Stimulated activated CD4-positive, alpha-beta T cell treated with anti-CD3 and anti-CD28 coated beads, TNF-alpha, amount 100 ng/mL, for 4 hours (primary cell): ENCODE measurements at regions not wholly inside any gene's neighbourhood (a gene's known extent, or its start where the extent isn't known, plus 50 kb on each side); places are given as distances from the start of the nearest gene placed in this dataset.
"Not testable (repeated sequence)": the region's sequence is repeated elsewhere in the genome, so short reads cannot be mapped to it uniquely, and the experiment has no call there.

Experiments used
- DNase-seq, 3 experiments: peaks; one replicate each; pipeline ENCODE4 v3.0.0-alpha.2; 2020; ENCODE audit warnings: low read depth in 3 of 3

DNA sequence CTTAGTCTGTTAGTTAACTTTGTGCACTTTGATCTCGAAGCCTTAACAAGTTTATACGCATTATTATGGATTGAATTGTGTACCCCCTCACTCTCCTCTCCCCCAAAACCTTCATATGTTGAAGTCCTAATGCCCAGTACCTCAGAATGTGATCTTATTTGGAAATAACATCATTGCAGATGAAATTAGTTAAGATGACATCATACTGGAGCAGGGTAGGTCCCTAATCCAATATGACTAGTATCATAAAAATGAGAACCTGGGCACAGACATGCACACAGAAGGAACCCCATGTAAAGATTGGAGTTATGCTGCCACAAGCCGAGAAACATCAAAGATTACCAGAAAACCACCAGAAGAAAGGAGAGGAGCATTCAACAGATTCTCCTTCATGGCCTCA lies 85.8 kb upstream of the TSC22D1 start:
- DNase-seq, result no peak

DNA sequence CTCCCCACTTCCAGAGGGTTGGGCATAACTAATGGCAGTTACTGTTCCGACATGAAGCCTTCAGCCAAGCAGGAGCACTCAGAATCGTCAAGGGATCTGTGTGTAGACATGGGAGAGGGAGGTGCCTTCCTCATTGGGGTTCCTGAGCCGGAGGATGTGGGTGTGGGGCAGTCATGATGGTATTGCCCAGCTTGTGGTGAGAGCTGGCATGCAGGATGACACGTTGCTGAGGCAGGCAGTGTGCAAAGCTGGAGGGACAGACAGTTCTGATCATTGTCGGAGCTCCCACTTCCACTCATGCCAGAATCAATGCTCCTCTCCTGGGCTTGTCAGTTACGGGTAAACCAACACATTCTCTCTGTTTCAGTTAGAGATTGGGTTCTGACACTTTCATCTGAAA lies 83.9 kb upstream of the TSC22D1 start:
- no peak for DNase-seq

DNA sequence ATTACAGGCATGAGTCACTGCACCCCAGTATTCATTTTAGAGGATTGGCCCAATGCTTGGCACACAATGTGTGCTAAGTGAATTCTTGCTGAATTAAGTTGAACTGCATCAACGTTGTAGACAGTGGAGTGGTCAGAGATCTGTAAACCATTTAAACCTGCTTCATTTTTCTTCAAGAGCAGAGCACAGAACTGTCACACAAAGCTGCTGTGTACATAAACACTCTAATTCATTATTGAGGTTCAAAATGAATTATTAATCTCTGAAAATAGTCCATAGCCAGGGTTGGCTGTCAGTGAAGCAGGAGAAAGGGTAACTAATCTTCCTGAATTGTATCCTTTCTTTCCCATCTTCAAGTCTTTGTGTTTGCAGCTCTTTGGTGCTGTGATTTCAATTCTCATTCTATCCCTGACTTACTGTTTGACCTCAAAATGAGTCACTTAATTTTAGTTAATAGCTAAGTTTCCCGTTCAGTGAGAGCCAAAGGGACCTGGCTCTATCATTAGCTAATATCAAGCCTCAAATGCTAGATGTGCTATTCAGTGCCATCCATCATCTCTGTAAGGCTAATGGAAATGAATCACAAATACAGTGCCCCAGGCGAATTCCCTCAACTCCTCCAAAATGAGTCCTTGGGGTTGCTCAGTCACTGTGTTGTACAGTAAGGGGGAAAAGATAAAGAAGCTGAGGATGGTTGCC lies 77.0 kb upstream of the TSC22D1 start:
- no peak for DNase-seq

DNA sequence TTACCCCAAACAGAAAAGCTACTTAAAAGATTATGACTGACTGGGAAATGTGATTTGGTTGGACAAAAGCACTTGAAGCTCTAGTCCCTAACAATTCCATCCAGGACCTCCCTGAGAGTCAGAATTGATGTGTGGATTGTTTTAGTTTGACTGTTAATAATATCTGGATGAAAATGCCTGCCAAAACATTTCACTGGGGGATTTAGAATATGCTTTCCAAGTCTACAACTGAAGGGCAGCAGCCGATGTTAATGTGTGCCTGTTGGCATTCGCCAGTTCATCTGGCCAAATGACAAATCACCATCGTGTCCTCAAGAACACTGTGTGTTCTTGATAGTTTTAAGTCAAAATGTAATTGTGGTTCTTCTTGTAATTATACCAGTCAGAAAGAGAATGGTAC lies 76.0 kb upstream of the TSC22D1 start:
- DNase-seq, result no peak

DNA sequence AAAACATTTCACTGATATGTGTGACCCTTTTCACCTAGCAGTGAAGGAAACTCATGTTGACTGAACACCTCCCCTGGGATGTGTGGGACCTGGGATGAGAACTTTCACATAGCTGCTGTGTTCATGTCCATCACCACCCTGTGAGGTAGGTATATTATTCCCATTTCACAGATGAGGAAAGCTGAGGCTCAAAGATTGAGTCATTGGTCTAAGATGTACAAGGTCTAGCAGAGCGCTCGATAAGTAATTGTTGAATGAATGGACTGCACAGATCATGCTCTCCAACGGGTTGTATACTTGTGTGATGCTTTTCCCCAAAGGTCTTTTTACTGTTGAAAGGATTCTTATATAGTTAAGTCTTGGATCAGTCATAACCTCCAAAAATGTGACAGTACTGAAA lies 75.6 kb upstream of the TSC22D1 start:
- no peak for DNase-seq

DNA sequence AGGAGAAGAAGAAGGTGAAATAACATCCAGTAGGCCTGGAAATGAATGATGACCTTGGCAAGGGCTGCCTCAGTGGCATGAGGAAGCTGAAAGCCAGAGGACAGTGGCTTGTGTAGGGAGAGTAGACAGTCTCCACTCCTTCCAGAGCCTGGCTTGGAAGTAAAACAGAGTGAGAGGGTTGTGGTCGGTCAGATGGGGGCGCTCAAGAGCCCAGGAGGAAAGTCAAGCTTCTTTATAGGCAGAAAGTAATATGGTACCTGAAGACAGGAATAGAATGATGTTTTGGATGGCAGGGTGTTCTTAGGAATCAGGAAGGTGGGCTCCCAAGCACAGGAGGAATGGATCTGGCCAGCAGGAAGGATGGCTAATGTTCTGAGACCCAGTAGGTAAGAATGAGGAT lies 75.1 kb upstream of the TSC22D1 start:
- no peak for DNase-seq

DNA sequence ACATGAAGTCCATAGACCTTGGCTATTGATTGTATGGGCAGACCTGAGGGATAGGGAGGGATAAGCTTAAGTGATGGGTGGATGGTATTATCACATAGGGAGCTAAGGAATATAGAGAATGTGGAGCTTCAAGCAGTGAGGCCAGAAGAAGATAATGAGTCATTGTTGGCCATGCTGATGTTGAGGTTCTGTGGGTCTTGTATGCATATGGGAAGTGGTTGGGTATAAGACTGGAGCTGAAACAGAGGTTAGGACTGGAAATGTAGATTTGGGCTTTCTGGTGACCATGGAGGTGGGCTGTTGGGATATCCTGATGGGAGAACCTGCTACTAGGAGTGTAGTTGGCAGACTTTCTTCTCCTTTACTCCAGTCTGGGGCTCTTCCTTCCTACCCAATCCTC lies 73.7 kb upstream of the TSC22D1 start:
- no peak for DNase-seq

DNA sequence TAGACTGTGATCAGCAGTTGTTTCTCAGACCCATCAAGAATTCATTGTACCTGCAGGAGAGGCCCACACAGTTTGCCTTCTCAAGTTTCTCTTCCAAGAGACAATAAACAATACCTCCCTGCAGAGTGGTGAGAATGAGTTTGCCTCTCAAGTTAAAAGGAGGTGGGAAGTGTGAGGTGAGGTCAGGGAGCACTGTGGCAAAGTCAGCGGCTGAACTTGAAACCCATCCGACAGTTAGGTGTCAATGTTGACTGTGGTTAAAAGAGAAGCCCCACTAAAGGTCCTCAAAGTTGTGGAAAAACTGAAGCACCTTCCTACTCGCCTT lies 72.9 kb upstream of the TSC22D1 start:
- no peak for DNase-seq

DNA sequence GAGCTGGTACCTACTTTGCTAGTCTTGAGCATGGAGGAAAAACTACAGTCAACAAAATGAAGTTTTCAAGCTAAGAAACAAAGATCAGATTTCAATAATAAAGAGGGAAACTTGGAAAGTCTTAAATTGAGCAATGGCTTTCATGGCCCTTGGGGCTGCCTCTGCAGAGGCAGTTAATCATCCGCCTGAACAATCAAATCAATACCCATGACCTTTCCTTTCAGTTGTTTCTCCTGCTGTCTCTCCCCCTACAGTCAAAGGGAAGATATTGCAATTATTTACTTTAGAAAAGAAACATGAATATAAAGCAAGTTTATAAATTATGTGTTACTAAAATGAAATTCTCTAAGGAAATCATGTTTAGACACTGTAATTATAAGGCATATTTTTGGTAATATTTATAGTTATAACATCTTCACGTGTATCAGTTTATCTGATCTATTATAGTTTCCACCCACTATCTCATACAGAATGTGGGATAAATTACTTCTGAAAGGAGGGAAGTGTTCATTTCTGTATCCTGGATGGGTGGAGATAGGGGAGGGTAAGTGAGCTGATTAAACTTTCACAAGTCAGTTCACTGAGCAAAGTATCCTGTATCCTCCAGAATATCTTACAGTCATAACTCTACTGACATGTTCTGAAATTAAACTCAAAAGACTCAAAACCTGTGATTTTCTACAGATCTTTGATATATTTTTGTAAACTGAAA lies 72.4 kb upstream of the TSC22D1 start:
- DNase-seq, result no peak

DNA sequence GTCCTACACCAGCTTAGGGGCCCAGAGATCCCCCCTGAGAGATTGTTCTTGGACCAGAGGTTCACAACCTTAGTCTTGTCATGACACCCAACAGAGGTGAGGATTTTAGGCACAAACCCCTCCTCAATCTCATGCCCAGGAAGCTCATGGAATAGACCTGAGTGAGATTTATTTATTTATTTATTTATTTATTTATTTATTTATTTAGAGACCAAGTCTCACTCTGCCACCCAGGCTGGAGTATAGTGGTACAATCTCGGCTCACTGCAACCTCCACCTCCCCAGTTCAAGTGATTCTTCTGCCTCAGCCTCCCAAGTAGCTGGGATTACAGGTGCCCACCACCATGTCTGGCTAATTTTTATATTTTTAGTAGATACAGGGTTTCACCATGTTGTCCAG lies 71.4 kb upstream of the TSC22D1 start:
- DNase-seq, result not testable (repeated sequence)

DNA sequence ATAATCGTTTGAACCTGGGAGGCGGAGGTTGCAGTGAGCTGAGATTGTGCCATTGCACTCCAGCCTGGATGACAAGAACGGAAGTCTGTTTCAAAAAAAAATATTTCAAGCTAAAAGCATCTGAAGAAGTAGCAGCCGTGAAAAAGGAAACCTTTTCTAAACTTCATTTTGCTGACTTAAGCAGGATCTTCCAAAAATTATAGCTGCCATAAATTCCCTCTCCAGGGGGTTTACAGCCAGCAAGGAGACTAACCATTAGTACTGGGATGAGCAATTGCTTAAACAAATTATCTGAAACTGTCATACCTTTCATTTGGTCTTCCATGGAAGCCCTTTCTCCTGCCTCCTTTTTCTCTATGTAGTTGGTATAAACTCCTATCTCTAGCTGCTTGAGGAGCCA lies 69.9 kb upstream of the TSC22D1 start:
- DNase-seq, result no peak

DNA sequence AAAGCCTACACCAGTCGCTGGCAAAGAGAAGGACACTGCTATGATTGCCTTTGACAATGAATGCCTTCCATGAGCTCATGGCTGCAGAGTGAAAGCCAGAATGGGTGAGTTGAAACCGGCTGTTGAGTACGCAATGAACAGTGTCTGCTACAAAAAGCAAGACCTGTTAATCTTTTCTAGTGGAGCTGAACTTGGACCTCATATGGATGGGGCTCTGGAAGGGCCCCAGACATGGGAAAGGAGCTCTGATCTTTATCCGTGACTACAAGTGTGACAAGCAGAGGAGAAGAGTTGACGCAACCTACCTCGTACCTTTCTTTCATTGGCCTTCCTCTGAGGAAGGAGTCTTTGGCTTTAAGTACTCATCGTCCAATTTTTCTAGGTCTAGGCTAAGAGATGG lies 67.1 kb upstream of the TSC22D1 start:
- no peak for DNase-seq

DNA sequence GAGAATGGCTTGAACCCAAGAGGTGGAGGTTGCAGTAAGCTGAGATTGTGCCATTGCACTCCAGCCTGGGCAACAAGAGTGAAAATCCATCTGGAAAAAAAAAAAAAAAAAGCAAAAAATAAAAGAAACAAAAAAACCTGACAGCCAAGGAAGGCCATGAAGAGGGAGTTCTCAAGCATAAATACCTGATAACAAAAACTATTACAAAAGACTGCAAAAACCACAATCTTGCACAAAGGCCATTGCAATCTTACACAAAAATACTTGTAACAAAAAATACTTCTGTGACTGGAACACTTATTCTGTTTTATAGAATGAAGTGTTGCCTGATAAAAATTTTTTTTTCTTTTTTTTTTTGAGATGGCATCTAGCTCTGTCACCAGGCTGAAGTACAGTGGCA lies 61.5 kb upstream of the TSC22D1 start:
- DNase-seq, result no peak

DNA sequence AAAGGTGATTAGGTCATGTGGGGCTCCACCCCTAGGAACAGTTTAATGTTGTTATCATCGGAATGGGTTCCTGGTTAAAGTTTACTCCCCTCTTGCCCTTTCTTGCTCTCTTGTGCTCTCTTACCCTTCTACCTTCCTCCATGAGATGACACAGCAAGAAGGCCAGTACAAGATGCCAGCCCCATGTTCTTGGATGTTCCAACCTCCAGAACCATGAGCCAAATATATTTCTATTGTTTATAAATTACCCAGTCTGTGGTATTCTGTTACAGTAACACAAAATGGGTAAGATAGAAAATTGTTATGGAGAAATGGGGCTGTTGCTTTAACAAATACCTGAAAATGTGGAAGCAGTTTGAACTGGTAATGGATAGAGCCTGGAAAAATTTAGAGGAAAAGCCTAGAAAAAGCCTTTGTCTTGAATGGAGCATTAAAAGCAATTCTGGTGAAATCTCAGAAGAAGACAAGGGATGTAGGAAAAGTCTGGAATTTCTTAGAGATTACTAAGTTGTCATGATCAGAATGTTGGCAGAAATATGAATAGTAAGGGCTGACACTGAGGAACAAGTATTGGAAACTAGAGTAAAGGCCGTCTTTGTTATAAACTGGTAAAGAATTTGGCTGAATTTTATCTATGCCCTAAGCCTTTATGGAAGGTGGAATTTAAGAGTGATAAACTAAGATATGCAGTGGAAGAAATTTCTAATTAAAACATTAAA lies 53.5 kb upstream of the TSC22D1 start:
- no peak for DNase-seq

DNA sequence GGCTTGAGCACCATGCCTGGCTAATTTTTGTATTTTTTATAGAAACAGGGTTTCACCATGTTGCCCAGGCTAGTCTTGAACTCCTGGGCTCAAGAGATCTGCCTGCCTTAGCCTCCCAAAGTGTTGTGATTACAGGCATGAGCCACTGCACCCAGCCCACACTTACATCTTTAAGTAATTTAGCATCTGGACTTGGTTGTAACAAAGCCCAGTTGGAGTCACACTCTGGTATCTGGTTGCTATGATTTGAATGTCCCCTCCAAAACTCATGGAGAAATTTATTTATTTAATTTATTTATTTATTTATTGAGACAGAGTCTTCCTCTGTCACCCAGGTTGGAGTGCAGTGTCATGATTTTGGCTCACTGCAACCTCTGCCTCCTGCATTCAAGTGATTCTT lies 52.7 kb upstream of the TSC22D1 start:
- DNase-seq, result not testable (repeated sequence)

DNA sequence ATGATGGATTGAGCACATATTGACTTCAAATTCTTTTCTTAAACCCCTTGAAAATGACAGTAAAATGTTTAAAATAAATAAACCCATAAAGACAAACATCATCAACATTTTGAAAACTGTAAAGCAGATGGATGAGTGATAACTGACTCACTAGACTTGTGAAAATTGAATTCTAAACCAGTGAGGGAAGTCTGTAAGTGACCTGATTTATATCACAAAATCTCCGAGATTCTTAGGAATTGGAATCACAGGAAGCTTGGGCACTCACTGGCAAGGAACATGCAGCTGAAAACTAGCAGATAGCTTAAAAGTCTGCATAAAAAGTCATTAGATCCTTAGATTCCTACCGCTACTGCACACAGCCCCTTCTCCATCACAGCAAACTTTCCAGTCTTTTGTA lies 51.3 kb upstream of the TSC22D1 start:
- no peak for DNase-seq

DNA sequence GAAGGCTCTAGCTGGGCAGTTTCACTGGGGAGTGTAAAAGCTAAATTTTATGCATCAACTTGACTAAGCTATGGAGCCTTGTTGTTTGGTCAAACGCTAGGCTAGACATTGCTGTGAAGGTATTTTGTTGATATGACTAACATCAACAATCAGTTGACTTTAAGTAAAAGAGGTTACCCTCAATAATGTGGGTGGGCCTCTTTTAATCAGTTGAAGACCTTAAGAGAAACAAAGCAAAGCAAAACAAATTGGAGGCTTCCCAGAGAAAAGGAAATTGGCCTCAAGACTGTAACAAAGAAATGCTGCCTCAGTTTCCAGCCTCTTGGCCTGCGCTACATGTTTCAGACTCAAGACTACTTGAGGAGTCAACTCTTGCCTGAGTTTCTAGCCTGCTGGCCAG lies 50.0 kb upstream of the TSC22D1 start:
- DNase-seq, result no peak
